ENCODE measurements at regions not wholly inside any gene's neighbourhood (a gene's known extent, or its start where the extent isn't known, plus 50 kb on each side); places are given as distances from the start of the nearest gene placed in this dataset.

DNA sequence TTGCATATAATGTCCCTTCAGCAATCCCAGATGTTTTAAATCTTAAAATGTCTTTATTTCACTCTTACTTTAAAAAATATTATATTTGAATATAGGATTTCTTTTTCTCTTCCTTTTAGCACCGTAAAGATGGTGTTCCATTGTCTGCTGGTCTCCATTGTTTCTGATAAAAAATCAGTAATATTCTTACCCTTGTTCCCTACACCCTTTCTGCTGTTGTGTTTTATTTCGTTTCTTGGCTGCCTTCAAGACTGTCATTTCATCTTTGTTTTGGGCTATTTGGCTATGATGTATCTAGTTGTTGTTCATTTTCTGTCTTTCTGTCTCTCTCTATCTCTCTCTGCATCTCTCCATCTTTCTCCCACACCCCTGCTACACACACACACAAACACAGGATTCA is 197.9 kb downstream of the IRX2 start:
- no peaks in the 10 kb centered on the region for H3K9me2 ChIP-seq (replicated peaks; ENCODE audit: control insufficient read depth, low read length)
- no peak overlapping the region for H3K4me2 ChIP-seq (ENCODE audit: low read length)
- H3F3A ChIP-seq (ENCODE audit: control insufficient read depth, insufficient read depth) = no peaks in the 10 kb centered on the region
- no peak overlapping the region for H3K4me3 ChIP-seq (ENCODE audit: low read length)
- peaks cover 17% of the 10 kb centered on the region; the same call in 1 of the 2 replicates for H3K9me3 ChIP-seq (ENCODE audit: control insufficient read depth, insufficient read depth, low read length)
- TF ChIP-seq EZH2phosphoT487 (IDR thresholded peaks at IDR 0.05; ENCODE audit: borderline replicate concordance, low read length) = no peak
- TF ChIP-seq, protein P1, sequence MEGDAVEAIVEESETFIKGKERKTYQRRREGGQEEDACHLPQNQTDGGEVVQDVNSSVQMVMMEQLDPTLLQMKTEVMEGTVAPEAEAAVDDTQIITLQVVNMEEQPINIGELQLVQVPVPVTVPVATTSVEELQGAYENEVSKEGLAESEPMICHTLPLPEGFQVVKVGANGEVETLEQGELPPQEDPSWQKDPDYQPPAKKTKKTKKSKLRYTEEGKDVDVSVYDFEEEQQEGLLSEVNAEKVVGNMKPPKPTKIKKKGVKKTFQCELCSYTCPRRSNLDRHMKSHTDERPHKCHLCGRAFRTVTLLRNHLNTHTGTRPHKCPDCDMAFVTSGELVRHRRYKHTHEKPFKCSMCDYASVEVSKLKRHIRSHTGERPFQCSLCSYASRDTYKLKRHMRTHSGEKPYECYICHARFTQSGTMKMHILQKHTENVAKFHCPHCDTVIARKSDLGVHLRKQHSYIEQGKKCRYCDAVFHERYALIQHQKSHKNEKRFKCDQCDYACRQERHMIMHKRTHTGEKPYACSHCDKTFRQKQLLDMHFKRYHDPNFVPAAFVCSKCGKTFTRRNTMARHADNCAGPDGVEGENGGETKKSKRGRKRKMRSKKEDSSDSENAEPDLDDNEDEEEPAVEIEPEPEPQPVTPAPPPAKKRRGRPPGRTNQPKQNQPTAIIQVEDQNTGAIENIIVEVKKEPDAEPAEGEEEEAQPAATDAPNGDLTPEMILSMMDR (IDR thresholded peaks at IDR 0.05; ENCODE audit: low read depth, low read length, poor library complexity, severe bottlenecking) = no peak
- no peaks in the 10 kb centered on the region for H3K4me1 ChIP-seq (ENCODE audit: control insufficient read depth, low read length)
- H4K20me1 ChIP-seq (ENCODE audit: control insufficient read depth, insufficient read depth, low read depth, low read length) = no peaks in the 10 kb centered on the region
- H3K36me3 ChIP-seq (ENCODE audit: control insufficient read depth, low read length) = no peaks in the 10 kb centered on the region
- no peak overlapping the region for H3K27ac ChIP-seq (ENCODE audit: low read depth, low read length)
- H3K79me2 ChIP-seq (ENCODE audit: control insufficient read depth, low read length) = no peaks in the 10 kb centered on the region
- H3K27me3 ChIP-seq (ENCODE audit: control insufficient read depth, low read length) = no peaks in the 10 kb centered on the region

DNA sequence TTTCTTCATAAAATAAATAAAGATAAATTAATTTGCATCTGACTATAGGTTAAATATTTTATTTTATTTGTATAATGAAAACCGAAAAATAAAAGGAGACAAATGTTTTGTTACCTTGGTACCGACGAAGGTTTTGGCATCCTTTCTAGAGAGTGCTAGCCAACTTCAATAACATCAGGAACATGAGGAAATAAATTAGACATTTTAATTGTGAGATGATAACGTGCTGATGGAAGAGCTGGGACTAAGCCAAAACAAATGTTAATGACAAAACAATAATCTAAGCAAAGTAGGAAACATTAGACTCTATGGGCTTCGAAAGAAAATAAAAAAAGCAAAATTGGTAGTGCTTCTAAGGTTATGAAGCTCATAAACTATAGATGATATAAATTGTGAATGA is 201.0 kb downstream of the IRX2 start:
- H3K36me3 ChIP-seq (ENCODE audit: control insufficient read depth, low read length) = no peaks in the 10 kb centered on the region
- TF ChIP-seq EZH2phosphoT487 (IDR thresholded peaks at IDR 0.05; ENCODE audit: borderline replicate concordance, low read length) = no peak

DNA sequence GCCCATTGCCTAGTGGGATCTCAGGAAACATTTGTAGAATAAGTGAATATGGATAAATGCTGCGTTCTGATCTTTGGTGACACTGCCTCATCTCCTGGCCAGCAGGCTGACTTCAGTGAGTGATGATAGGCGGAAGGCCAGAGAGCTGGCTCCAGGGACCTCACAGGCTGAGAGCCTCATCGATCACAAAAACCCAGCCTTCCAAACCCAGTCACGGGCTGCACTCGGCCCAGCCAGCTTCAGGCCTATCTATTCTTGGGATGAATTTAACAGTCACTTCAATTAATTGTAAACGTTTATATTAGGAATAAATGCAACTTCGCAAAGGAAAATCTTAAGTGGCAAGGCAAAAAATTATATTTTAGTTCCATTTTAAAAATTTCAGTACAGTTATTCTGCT is 201.6 kb downstream of the IRX2 start:
- Histone ChIP-seq H3K4me2 (ENCODE audit: low read length) (no peak overlapping the region), H3K4me3 (ENCODE audit: low read length) (no peak overlapping the region), H3K79me2 (ENCODE audit: control insufficient read depth, low read length) (no peaks in the 10 kb centered on the region), H3K4me1 (ENCODE audit: control insufficient read depth, low read length) (no peaks in the 10 kb centered on the region), H3K9me3 (ENCODE audit: control insufficient read depth, insufficient read depth, low read length) (peaks cover 5% of the 10 kb centered on the region; the same call in 1 of the 2 replicates), H3K9me2 (replicated peaks; ENCODE audit: control insufficient read depth, low read length) (no peaks in the 10 kb centered on the region), H3K27ac (ENCODE audit: low read depth, low read length) (no peak overlapping the region), H3K27me3 (ENCODE audit: control insufficient read depth, low read length) (no peaks in the 10 kb centered on the region), H3K36me3 (ENCODE audit: control insufficient read depth, low read length) (no peaks in the 10 kb centered on the region), H3F3A (ENCODE audit: control insufficient read depth, insufficient read depth) (no peaks in the 10 kb centered on the region), H4K20me1 (ENCODE audit: control insufficient read depth, insufficient read depth, low read depth, low read length) (no peaks in the 10 kb centered on the region)
- TF ChIP-seq, protein P1 (IDR thresholded peaks at IDR 0.05; ENCODE audit: low read depth, low read length, poor library complexity, severe bottlenecking) = no peak
- no peak for TF ChIP-seq EZH2phosphoT487 (IDR thresholded peaks at IDR 0.05; ENCODE audit: borderline replicate concordance, low read length)

More for the DNA sequence above, 201.0 kb downstream of the IRX2 start:
- H3K27me3 ChIP-seq (ENCODE audit: control insufficient read depth, low read length) = no peaks in the 10 kb centered on the region
- H3F3A ChIP-seq (ENCODE audit: control insufficient read depth, insufficient read depth) = no peaks in the 10 kb centered on the region
- no peak overlapping the region for H3K27ac ChIP-seq (ENCODE audit: low read depth, low read length)
- no peak overlapping the region for H3K4me3 ChIP-seq (ENCODE audit: low read length)
- H4K20me1 ChIP-seq (ENCODE audit: control insufficient read depth, insufficient read depth, low read depth, low read length) = no peaks in the 10 kb centered on the region
- H3K4me1 ChIP-seq (ENCODE audit: control insufficient read depth, low read length) = no peaks in the 10 kb centered on the region
- peaks cover 8% of the 10 kb centered on the region; the same call in 1 of the 2 replicates for H3K9me3 ChIP-seq (ENCODE audit: control insufficient read depth, insufficient read depth, low read length)
- H3K4me2 ChIP-seq (ENCODE audit: low read length) = no peak overlapping the region
- H3K79me2 ChIP-seq (ENCODE audit: control insufficient read depth, low read length) = no peaks in the 10 kb centered on the region
- H3K9me2 ChIP-seq (replicated peaks; ENCODE audit: control insufficient read depth, low read length) = no peaks in the 10 kb centered on the region

DNA sequence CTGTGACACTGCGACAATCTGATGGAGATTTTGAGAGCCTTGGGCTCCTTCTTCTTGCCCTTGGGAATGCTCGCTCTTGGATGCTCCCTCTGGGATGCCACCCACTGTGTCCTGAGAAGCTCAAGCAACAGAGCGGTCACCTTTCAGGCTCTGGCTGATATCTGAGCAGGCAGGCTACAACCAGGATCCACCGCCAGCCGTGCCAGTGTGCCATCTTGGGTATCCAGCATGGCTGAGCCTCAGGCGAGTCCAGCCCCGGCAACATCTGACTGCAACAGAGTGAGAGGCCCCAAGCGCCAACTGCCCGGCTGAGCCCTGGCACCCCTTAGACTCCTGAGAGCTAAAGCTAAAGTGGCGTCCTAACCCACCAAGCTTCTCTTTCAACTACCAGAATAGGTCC is 202.1 kb downstream of the IRX2 start:
- no peak for TF ChIP-seq EZH2phosphoT487 (IDR thresholded peaks at IDR 0.05; ENCODE audit: borderline replicate concordance, low read length)
- TF ChIP-seq, protein P1 (IDR thresholded peaks at IDR 0.05; ENCODE audit: low read depth, low read length, poor library complexity, severe bottlenecking) = no peak
- Histone ChIP-seq H3K4me1 (ENCODE audit: control insufficient read depth, low read length) (no peaks in the 10 kb centered on the region), H3K4me3 (ENCODE audit: low read length) (no peak overlapping the region), H3K27ac (ENCODE audit: low read depth, low read length) (no peak overlapping the region), H3K36me3 (ENCODE audit: control insufficient read depth, low read length) (no peaks in the 10 kb centered on the region), H3K4me2 (ENCODE audit: low read length) (no peak overlapping the region), H4K20me1 (ENCODE audit: control insufficient read depth, insufficient read depth, low read depth, low read length) (no peaks in the 10 kb centered on the region), H3K9me2 (replicated peaks; ENCODE audit: control insufficient read depth, low read length) (no peaks in the 10 kb centered on the region), H3K9me3 (ENCODE audit: control insufficient read depth, insufficient read depth, low read length) (peaks cover 3% of the 10 kb centered on the region; the same call in 1 of the 2 replicates), H3K79me2 (ENCODE audit: control insufficient read depth, low read length) (no peaks in the 10 kb centered on the region), H3K27me3 (ENCODE audit: control insufficient read depth, low read length) (no peaks in the 10 kb centered on the region), H3F3A (ENCODE audit: control insufficient read depth, insufficient read depth) (no peaks in the 10 kb centered on the region)

All from DOHH2 (cell line).